ENCODE measurements at regions not wholly inside any gene's neighbourhood (a gene's known extent, or its start where the extent isn't known, plus 50 kb on each side); places are given as distances from the start of the nearest gene placed in this dataset.
"Not testable (repeated sequence)": the region's sequence is repeated elsewhere in the genome, so short reads cannot be mapped to it uniquely, and the experiment has no call there.

DNA sequence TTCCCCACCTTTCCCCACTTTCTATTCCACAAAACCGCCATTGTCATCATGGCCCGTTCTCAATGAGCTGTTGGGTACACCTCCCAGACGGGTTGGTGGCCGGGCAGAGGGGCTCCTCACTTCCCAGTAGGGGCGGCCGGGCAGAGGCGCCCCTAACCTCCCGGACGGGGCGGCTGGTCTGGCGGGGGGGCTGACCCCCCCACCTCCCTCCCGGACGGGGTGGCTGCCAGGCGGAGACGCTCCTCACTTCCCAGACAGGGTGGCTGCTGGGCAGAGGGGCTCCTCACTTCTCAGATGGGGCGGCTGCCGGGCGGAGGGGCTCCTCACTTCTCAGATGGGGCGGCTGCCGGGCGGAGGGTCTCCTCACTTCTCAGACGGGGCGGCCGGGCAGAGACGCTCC, 299.7 kb downstream of the FLRT2 start:
- not testable (repeated sequence) for TF ChIP-seq POLR2A (IDR thresholded peaks at IDR 0.05; ENCODE audit: low read depth, low read length); EZH2 (IDR thresholded peaks at IDR 0.05; ENCODE audit: borderline replicate concordance, low read depth, low read length, severe bottlenecking); JUN (IDR thresholded peaks at IDR 0.05; ENCODE audit: borderline replicate concordance, insufficient read depth, insufficient read length, low read depth)
- TF ChIP-seq, protein P1, sequence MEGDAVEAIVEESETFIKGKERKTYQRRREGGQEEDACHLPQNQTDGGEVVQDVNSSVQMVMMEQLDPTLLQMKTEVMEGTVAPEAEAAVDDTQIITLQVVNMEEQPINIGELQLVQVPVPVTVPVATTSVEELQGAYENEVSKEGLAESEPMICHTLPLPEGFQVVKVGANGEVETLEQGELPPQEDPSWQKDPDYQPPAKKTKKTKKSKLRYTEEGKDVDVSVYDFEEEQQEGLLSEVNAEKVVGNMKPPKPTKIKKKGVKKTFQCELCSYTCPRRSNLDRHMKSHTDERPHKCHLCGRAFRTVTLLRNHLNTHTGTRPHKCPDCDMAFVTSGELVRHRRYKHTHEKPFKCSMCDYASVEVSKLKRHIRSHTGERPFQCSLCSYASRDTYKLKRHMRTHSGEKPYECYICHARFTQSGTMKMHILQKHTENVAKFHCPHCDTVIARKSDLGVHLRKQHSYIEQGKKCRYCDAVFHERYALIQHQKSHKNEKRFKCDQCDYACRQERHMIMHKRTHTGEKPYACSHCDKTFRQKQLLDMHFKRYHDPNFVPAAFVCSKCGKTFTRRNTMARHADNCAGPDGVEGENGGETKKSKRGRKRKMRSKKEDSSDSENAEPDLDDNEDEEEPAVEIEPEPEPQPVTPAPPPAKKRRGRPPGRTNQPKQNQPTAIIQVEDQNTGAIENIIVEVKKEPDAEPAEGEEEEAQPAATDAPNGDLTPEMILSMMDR (IDR thresholded peaks at IDR 0.05; ENCODE audit: extremely low read depth in 1 of 2, insufficient read depth in 1 of 2, low read depth in 1 of 2, low read length in 2 of 2) = not testable (repeated sequence)
